A172 (cell line): ENCODE measurements at regions not wholly inside any gene's neighbourhood (a gene's known extent, or its start where the extent isn't known, plus 50 kb on each side); places are given as distances from the start of the nearest gene placed in this dataset.
A peak's percentile ranks its signal among the peaks of the same experiment; 100 is the strongest.
"Not testable (repeated sequence)": the region's sequence is repeated elsewhere in the genome, so short reads cannot be mapped to it uniquely, and the experiment has no call there.

ENCODE experiments used
- DNase-seq: peaks from one replicate; pipeline ENCODE4 v3.0.0-alpha.2; 2015; ENCODE audit warnings: low spot score

DNA sequence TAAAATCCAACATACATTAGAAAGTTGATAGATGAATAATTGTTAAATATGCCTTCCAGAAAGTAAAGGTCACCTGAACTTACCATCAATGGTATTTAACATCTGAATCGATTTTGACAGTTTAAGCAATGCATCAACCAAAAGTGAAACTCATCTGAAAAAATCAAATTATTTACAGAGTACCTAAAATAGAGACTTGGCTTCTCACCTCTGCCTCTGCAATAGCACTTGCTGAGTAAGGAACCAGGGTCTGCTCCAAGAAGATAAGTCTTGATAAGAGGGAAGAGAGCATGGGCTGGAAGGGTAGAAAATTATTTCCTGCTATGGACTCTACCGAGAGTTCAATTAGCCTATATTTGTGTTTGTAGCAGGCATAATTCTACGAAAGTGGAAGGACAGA lies 868.3 kb downstream of the STIM2 start:
- DNase-seq = no peak

GRCh38 chr4:27742816-27743215 lies 882.2 kb downstream of the STIM2 start:
- no peak for DNase-seq

- DNase-seq = no peak
Measured at GRCh38 chr4:27759611-27760575, 899.3 kb downstream of the STIM2 start.

DNA sequence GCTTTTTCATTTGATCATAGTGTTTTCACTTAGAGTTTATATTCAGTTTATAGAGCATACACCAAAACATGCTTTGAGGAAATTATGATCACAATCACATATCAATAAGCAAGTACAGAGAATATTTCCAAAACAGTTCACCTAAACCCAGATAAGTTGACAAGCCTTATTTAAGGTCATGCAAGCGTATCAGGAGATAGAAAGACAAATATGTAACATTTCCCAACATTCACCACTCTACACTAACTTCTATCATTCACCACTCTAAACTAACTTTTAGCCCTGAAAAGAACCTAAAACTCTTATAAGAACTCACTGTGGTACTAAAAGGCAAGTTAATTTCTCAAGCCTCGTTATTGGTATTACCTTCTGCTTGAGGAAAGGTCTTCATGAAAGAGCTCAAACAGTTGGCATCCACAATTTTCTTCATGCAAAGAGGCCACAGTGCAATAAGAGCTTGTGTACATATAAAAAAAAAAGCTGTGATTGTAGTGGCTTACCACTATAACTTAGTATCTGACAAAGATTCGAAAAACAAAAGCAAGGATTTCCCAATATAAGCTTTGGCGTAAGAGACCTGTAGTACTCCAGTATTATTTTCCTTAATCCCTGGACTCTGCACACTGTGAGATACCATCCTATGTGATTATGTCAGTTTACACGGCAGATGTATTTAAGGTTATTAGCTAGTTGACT lies 903.3 kb downstream of the STIM2 start:
- no peak for DNase-seq

DNA sequence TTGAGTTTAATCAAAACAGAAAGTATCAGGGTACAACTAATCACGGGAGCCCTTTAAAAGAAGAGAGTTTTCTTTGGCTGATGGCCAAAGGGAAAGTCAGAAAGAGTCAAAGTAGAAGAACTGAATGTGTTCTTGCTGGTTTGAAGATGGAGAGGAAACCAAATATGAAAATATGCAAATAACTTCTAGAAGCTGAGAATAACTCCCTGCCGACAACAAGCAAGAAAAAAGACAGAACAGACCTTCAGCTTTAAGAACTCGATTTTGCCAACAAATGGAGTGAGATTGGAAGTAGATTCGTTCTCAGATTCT lies 903.8 kb downstream of the STIM2 start:
- DNase-seq = no peak

- no peak for DNase-seq
Measured at GRCh38 chr4:27770895-27771294, 910.3 kb downstream of the STIM2 start.

DNA sequence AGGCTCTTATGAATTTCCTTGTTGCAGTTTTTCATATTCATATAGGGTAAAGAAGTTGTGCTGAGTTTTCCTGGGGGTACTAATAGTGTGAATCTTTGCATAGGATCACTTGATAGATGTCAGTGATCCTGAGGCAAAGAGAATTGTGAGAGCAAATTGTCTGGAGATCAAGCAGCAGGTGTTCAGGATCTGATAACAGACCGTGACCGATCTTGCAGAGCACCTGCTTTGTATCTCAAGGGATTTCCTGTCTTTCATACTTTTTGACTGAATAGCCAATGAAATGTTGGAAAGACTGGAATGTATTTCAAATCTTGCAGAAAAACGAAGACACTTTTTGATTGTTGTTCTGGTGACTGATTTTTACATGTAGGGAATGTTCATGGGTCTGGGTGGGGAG lies 914.5 kb downstream of the STIM2 start:
- no peak for DNase-seq

DNA sequence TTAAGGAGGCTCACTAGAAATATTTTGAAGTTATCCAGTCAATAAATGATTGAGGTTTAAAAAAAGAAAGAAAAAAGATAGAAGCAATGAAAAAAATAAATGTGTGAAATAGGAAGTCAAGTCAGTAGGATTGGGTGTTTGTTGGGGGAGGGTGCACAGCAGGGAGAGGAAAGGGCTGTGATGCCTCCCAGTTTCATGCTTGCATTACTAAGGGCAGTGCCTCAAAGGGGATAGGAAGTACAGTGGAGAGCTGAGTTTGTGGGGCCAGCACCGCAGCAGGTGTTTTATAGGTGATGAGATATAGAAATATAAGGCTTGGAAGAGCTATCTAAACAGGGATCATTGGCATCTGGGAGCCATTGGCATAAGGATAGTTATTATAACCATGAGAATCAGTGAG lies 919.2 kb downstream of the STIM2 start:
- DNase-seq = no peak

DNA sequence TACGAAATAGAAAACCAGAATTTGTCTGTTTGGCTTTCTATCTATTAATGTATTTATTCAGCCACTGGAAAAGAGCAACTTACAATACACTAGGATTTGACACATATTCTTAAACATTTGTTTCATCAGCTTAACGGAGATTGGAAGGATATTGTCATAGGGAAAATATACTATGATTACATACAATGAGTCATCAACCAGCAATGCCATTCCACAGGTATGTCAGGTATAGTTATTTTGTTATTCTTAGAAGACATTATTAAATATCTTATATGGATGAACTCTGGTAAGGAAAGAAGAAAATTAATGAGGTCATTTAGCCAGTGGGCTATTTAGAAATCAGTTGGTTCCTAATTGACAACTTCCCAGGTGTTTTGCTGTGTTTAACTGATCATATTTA lies 926.6 kb downstream of the STIM2 start:
- no peak for DNase-seq

- DNase-seq = peak; percentile 39
Measured at GRCh38 chr4:27789773-27790172, 929.1 kb downstream of the STIM2 start.

- DNase-seq = peak; percentile 32
Measured at GRCh38 chr4:27790911-27791310, 930.3 kb downstream of the STIM2 start.

DNA sequence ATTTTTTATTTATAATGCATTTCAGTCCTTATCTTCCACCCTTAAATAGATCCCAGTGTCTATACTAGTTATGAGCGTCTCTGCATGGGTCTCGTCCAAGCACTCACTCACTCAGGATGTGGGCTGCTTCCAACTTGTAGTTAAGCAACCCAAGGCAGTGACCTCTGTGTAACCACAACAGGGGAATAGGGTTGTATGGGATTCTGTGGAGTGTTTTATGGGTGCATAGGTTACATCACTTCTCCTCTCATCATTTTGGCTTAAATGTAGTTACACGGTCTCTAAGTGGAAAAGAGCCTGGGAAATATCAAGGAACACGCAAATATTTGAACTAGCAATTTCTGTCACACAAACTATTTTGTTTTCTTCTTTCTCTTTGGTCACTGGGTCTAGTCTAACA lies 931.0 kb downstream of the STIM2 start:
- peak; percentile 51 for DNase-seq

DNA sequence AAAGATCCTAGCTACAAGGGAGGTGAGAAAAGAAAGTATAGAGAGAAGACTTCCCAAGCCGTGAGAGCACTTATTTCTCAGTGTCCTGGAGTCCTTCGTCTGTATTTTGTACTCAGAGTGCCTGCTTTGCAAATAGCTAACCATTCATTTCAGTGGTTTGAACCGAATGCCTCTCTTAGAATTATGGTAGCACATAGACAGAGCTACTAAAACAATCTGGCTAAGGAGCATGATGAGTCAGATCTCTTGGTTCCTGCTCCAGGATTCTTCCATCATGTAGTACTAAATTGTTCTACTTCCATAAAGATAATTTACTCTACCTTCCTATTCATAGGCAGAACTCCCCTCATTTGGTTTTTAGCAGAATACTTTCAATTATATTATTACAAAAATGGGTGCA lies 946.6 kb downstream of the STIM2 start:
- peak; percentile 9 for DNase-seq

- DNase-seq = no peak
Measured at GRCh38 chr4:27811948-27812347, 951.3 kb downstream of the STIM2 start.

DNA sequence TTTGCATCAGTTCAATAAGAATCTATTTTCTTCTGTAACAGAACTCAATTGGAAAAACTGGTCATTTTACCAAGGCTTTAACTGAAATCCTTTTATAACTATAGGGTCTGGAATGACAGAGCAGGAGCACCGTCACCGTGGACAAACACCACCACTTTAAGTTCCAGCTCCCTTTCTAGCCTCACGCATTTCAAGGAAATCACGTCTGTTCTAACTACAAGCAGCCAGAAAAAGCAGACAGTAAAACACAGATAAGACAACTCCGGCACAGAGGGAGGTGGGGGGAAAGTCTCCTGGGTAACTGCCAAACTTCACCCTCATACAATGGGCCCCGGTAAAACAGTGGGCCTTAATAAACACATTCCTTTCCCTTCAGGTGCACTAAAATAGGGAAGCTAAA lies 952.6 kb downstream of the STIM2 start:
- DNase-seq = not testable (repeated sequence)

DNA sequence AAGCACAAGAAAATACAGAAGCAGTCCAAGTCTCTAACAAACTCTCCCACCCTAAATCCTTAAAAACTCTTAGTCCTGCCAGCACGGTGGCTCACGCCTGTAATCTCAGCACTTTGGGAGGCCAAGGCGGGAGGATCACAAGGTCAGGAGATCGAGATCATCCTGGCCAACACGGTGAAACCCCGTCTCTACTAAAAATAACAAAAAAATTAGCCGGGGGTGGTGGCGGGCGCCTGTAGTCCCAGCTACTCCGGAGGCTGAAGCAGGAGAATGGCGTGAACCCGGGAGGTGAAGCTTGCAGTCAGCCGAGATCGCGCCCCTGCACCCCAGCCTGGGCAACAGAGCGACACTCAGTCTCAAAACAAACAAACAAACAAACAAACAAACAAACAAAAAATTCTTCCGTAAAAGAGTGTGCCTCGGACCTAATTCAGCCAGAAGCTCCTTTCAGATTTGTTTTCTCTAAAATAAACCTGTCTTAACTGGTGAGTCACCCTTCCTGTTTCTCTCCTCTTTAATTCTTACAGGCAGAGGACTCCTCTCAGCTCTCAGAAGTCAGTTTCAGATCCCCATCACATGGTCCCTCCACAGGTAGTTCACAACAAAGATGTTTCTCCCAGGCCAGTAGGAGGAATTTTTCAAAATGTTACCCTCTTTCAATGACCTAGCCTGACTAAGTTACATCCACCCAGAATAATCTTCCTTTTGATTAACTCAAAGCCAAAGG lies 953.2 kb downstream of the STIM2 start:
- DNase-seq = peak; percentile 47

- DNase-seq = no peak
Measured at GRCh38 chr4:27819246-27819645, 958.6 kb downstream of the STIM2 start.

GRCh38 chr4:27828843-27829242 lies 968.2 kb downstream of the STIM2 start:
- DNase-seq = peak; percentile 8

- no peak for DNase-seq
Measured at GRCh38 chr4:27830251-27830650, 969.6 kb downstream of the STIM2 start.

GRCh38 chr4:27835851-27836250 lies 975.2 kb downstream of the STIM2 start:
- DNase-seq = no peak

GRCh38 chr4:27836523-27836922 lies 975.9 kb downstream of the STIM2 start:
- DNase-seq = no peak

DNA sequence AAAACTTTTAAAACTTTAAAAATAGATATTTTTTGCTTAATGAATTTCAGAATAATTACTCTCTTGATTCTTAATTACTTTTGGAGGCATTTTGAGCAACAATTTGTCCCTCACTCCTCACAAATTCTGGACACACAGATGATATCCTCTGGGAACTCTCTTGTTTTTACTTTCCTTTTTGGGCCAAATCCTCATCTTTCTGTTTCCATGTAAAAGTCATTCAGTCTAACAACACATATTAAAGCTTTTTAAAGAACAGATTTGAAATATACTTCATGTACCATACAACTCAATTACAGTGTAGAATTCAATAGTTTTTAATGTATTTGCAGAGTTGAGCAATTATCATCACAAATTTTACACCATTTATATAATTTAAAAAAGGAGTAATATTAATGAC lies 983.1 kb downstream of the STIM2 start:
- no peak for DNase-seq

- no peak for DNase-seq
Measured at GRCh38 chr4:27844376-27844775, 983.7 kb downstream of the STIM2 start.
